ENCODE measurements at regions not wholly inside any gene's neighbourhood (a gene's known extent, or its start where the extent isn't known, plus 50 kb on each side); places are given as distances from the start of the nearest gene placed in this dataset.

- DNase-seq: no peak
- in situ Hi-C loops (cut with HindIII; ENCODE audit: low pct_ligation_motif_present, low pct_unique_long_range_greater_than_20kb, low sequenced_read_pairs): no loop called here
Observed at GRCh38 chr5:158309088-158309807, 450.3 kb upstream of the CLINT1 start.

GRCh38 chr5:158308429-158309025 is 449.6 kb upstream of the CLINT1 start:
- in situ Hi-C loops (cut with HindIII; ENCODE audit: low pct_ligation_motif_present, low pct_unique_long_range_greater_than_20kb, low sequenced_read_pairs): no loop called here
- no peak for DNase-seq

- DNase-seq: no peak
- in situ Hi-C loops (cut with HindIII; ENCODE audit: low pct_ligation_motif_present, low pct_unique_long_range_greater_than_20kb, low sequenced_read_pairs): no loop called here
Observed at GRCh38 chr5:158305861-158306260, 446.9 kb upstream of the CLINT1 start.

- in situ Hi-C loops (cut with HindIII; ENCODE audit: low pct_ligation_motif_present, low pct_unique_long_range_greater_than_20kb, low sequenced_read_pairs): no loop called here
- no peak for DNase-seq
Observed at GRCh38 chr5:158304607-158305006, 445.7 kb upstream of the CLINT1 start.

- DNase-seq: no peak
- in situ Hi-C loops (cut with HindIII; ENCODE audit: low pct_ligation_motif_present, low pct_unique_long_range_greater_than_20kb, low sequenced_read_pairs): no loop called here
Observed at GRCh38 chr5:158303883-158304282, 444.9 kb upstream of the CLINT1 start.

GRCh38 chr5:158303275-158303674 is 444.3 kb upstream of the CLINT1 start:
- DNase-seq: no peak
- in situ Hi-C loops (cut with HindIII; ENCODE audit: low pct_ligation_motif_present, low pct_unique_long_range_greater_than_20kb, low sequenced_read_pairs): no loop called here

- DNase-seq: no peak
- in situ Hi-C loops (cut with HindIII; ENCODE audit: low pct_ligation_motif_present, low pct_unique_long_range_greater_than_20kb, low sequenced_read_pairs): no loop called here
Observed at GRCh38 chr5:158302029-158302428, 443.1 kb upstream of the CLINT1 start.

GRCh38 chr5:158301186-158301585 is 442.2 kb upstream of the CLINT1 start:
- in situ Hi-C loops (cut with HindIII; ENCODE audit: low pct_ligation_motif_present, low pct_unique_long_range_greater_than_20kb, low sequenced_read_pairs): no loop called here
- no peak for DNase-seq

- in situ Hi-C loops (cut with HindIII; ENCODE audit: low pct_ligation_motif_present, low pct_unique_long_range_greater_than_20kb, low sequenced_read_pairs): no loop called here
- DNase-seq: no peak
Observed at GRCh38 chr5:158300256-158300655, 441.3 kb upstream of the CLINT1 start.

- in situ Hi-C loops (cut with HindIII; ENCODE audit: low pct_ligation_motif_present, low pct_unique_long_range_greater_than_20kb, low sequenced_read_pairs): no loop called here
- DNase-seq: no peak
Observed at GRCh38 chr5:158297002-158297527, 438.1 kb upstream of the CLINT1 start.

GRCh38 chr5:158294701-158295100 is 435.8 kb upstream of the CLINT1 start:
- in situ Hi-C loops (cut with HindIII; ENCODE audit: low pct_ligation_motif_present, low pct_unique_long_range_greater_than_20kb, low sequenced_read_pairs): no loop called here
- no peak for DNase-seq

- in situ Hi-C loops (cut with HindIII; ENCODE audit: low pct_ligation_motif_present, low pct_unique_long_range_greater_than_20kb, low sequenced_read_pairs): no loop called here
- no peak for DNase-seq
Observed at GRCh38 chr5:158292981-158293380, 434.0 kb upstream of the CLINT1 start.

- in situ Hi-C loops (cut with HindIII; ENCODE audit: low pct_ligation_motif_present, low pct_unique_long_range_greater_than_20kb, low sequenced_read_pairs): no loop called here
- no peak for DNase-seq
Observed at GRCh38 chr5:158289967-158290366, 431.0 kb upstream of the CLINT1 start.

GRCh38 chr5:158288272-158288657 is 429.3 kb upstream of the CLINT1 start:
- in situ Hi-C loops (cut with HindIII; ENCODE audit: low pct_ligation_motif_present, low pct_unique_long_range_greater_than_20kb, low sequenced_read_pairs): no loop called here
- DNase-seq: no peak

- in situ Hi-C loops (cut with HindIII; ENCODE audit: low pct_ligation_motif_present, low pct_unique_long_range_greater_than_20kb, low sequenced_read_pairs): no loop called here
- no peak for DNase-seq
Observed at GRCh38 chr5:158287643-158288271, 428.8 kb upstream of the CLINT1 start.

GRCh38 chr5:158286827-158287226 is 427.9 kb upstream of the CLINT1 start:
- in situ Hi-C loops (cut with HindIII; ENCODE audit: low pct_ligation_motif_present, low pct_unique_long_range_greater_than_20kb, low sequenced_read_pairs): no loop called here
- no peak for DNase-seq

- no peak for DNase-seq
- in situ Hi-C loops (cut with HindIII; ENCODE audit: low pct_ligation_motif_present, low pct_unique_long_range_greater_than_20kb, low sequenced_read_pairs): no loop called here
Observed at GRCh38 chr5:158285698-158286097, 426.8 kb upstream of the CLINT1 start.

- no peak for DNase-seq
- in situ Hi-C loops (cut with HindIII; ENCODE audit: low pct_ligation_motif_present, low pct_unique_long_range_greater_than_20kb, low sequenced_read_pairs): no loop called here
Observed at GRCh38 chr5:158284242-158284641, 425.3 kb upstream of the CLINT1 start.

GRCh38 chr5:158283397-158283796 is 424.5 kb upstream of the CLINT1 start:
- no peak for DNase-seq
- in situ Hi-C loops (cut with HindIII; ENCODE audit: low pct_ligation_motif_present, low pct_unique_long_range_greater_than_20kb, low sequenced_read_pairs): no loop called here

Measured in ACHN (cell line).